ENCODE measurements at regions not wholly inside any gene's neighbourhood (a gene's known extent, or its start where the extent isn't known, plus 50 kb on each side); places are given as distances from the start of the nearest gene placed in this dataset.
"Not testable (repeated sequence)": the region's sequence is repeated elsewhere in the genome, so short reads cannot be mapped to it uniquely, and the experiment has no call there.

DNA sequence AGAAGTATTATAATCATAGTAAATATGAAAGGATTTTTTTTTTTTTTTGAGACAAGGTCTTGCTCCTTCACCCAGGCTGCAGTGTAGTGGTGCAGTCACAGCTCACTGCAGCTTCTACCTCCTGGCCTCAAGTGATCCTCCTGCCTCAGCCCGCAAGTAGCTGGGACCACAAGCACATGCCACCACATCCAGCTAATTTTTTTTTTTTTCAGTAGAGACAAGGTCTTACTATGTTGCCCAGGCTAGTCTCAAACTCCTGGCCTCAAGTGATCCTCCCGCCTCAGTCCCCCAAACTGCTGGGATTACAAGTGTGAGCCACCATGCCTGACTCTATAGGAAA, 86.2 kb upstream of the FOXN2 start:
- DNase-seq = no peak

DNA sequence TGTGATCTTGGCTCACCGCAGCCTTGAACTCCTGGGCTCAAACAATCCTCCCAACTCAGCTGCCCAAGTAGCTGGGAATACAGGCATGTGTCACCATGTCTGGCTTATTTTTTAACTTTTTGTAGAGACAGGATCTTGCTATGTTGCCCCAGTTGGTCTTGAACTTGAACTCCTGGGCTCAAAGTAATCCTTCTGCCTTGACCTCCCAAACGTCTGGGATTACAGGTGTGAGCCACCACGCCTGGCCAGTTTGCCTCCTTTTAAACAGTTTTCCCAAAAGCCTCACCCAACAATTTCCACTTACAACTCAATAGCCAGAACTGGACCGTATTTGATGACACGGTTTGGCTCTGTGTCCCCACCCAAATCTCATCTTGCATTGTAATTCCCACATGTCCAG, 85.4 kb upstream of the FOXN2 start:
- DNase-seq = no peak

DNA sequence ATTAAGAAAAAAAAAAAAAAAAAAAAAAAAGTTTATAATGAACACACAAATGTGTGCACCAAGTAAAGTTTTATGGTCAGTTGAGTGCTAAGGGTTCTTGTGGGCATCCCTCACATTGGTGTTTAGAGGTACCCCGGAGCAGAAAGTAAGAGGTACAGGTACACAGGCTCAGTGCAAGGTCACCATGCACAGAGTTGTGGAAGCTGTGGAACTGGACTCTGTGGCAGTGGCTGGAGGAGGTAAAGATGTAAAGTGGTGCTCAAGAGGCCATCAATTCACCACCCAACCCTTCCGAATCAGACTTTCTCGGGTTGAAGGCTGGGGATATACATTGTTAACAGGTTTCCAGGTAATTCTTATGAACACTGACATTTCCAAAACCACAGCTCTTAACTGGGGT, 83.6 kb upstream of the FOXN2 start:
- DNase-seq = no peak

DNA sequence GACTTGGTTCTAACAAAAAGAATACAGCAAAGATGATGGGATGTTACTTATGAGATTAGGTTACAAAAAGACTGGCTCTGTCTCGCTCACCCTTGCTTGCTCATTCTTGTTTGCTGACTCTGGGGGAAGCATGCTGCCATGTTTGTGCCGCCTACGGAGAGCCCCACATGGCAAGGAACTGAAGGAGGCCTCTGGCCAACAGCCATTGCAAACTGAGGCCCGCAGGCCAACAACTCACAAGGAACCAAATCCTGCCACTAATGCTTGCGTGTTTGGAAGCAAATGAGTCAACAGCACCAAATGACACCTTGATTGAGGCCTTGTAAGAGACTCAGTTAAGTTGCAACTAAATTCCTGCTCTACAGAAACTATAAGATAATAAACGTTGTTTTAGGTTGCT, 82.1 kb upstream of the FOXN2 start:
- no peak for DNase-seq

DNA sequence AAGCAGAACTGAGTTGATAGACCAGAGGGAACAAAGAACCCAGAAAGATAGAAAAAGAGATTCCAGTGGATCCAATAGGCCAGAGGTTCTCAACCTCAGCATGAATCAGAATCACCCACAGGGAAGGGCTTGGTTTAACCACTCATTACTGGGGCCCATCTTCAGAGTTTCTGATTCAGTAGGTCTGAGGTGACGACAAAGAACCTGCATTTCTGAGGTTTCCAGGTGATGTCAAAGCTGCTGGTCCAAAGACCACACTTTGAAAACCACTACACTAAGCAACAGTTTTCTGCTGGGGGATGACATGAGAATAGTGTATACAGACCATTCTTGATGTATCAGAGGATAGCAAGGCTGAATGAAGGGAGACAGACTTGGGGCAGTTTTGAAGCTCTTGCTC, 81.5 kb upstream of the FOXN2 start:
- DNase-seq = no peak

DNA sequence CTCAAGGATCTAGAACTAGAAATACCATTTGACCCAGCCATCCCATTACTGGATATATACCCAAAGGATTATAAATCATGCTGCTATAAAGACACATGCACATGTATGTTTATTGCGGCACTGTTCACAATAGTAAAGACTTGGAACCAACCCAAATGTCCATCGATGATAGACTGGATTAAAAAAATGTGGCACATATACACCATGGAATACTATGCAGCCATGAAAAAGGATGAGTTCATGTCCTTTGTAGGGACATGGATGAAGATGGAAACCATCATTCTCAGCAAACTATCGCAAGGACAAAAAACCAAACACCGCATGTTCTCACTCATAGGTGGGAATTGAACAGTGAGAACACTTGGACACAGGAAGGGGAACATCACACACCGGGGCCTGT, 80.7 kb upstream of the FOXN2 start:
- DNase-seq = not testable (repeated sequence)

DNA sequence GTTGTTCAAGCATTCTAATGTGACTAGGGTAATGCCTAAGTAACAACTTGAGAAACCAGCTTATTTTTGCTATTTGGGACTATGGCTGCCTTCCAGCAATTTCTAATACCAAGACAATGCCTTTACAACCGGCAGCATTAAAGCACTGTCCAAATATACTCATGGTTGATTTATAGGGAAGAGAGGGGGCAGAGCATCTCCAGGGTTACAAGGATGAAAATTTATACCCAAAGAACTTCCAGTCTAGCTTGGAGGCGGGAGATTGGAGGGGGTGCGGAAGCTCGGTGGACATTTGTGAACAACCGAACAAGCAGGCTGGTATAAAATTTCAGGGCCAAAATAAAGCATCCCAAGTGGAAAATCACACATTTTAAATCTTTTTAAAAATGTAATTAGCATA, 79.4 kb upstream of the FOXN2 start:
- no peak for DNase-seq

DNA sequence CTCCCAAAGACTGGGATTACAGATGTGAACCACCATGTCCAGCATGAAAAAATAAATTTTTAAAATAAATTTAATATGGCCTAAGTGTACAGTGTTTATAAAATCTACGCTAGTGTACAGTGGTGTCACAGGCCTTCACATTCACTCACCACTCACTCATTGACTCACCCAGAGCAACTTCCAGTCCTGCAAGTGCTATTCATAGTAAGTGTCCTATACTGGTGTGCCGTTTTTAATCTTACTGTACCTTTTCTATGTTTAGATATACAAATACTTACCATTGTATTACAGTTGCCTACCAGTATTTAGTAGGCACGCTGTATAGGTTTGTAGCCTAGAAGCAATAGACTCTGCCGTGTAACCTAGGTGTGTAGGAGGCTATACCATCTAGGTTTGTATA, 76.1 kb upstream of the FOXN2 start:
- no peak for DNase-seq

DNA sequence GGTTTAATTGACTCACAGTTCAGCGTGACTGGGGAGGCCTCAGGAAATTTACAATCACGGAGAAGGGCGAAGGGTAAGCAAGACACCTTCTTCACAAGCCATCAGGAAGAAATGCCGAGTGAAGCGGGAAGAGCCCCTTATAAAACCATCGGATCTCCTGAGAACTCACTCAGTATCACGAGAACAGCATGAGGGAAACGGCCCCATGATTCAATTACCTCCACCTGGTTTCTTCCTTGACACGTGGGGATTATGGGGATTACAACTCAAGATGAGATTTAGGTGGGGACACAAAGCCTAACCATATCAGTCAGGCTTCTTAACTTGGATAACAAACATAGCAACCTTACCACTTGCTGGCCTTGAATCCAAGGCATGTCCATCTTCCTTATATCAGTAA, 73.6 kb upstream of the FOXN2 start:
- DNase-seq = no peak

DNA sequence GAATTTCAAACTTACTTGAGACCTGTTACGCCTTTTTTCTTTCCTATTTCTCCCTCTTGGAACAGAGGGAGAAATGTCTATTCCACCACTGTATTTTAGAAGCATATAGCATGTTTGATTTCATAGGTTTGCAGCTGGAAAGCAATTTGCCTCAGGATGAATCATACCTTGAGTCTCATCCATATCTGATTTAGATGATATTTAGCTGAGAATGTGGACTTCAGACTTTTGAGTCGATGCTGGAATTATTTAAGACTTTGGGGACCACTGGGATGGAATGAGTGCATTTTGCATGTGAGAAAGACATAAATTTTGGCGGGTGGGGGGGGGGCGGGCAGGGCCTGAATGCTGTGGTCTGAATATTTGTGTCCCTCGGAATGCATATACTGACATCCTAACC, 67.3 kb upstream of the FOXN2 start:
- DNase-seq = no peak

DNA sequence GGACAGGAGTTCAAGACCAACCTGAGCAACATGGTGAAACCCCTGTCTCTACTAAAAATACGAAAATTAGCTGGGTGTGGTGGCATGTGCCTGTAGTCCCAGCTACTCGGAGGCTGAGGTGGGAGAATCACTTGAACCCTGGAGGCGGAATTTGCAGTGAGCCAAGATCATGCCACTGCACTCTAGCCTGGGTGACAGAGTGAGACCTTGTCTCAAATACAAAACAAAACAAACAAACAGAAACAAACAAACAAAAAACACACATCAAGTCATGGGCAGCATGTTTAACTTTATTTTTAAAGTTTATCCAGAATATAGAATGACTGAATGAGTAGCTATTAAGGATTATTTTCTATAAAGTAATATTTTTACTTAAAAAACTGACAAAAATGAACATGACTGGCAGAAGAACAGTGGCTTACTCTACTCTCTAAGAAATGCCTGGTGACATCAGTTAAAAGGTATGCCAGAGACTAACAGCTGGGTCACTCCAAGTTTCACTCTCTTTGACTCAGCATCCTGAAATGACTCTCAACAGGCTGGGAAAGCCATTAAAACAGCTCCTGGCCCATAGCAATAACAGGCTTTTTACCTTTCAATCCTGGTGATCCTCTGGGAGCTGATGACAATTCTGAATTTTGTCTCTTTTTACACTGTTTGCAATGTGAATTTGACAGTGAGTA, 66.1 kb upstream of the FOXN2 start:
- no peak for DNase-seq

DNA sequence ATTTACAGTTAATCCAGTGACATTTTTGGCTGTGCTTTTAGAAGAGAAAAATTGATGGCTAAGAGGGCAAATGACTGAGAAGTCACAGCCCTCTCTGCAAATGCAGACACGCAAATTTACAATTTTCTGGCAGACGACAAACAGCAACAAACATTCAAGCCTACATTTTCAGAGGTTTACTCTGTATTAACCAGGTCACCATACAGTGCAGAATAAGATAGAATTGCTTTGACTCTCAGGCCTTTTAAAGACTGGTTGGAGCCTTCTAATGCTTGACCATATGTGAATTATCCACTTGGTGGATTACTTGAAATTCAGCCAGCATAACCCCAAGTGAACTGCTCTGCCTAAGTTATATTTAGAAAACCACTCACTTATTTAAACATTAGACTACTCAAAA, 65.5 kb upstream of the FOXN2 start:
- no peak for DNase-seq

DNA sequence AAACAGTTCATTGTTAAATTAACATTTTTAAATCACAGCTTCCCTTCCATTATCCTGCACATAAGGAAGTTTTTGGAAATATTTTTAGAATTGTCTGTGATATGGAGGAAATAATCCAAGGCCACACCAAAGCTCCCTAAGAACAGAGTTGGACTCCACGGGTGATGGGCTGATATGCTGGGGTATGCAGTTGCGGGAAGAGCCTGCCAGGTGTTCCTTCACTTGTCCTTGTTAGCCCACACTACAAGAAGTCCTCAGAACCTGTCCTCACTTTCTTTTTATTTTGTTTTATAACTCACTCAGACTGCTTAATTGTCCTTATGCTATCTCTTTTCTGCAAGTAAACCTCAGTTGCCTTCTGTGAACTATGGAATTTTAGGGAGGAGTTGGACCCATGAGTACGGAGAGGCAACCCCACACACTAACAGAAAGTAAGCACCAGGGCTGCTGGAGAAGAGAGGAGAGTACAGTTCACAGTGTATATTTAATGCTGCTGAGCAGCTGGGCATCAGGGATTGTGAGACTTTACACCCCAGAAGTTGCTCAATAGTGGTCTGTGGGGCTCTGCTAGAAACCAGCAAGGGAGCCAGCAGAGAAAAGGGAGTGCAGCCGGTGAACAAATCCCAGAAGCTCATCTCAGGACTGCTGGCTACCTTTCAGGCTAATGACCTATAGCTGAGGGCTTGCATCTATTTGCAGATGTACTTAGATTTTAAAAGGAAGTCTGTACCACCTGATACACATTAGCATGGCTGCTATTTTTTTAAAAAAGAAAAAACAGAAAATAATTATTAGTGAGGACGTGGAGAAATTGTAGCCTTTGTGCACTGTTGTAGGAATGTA, 64.6 kb upstream of the FOXN2 start:
- DNase-seq = no peak

DNA sequence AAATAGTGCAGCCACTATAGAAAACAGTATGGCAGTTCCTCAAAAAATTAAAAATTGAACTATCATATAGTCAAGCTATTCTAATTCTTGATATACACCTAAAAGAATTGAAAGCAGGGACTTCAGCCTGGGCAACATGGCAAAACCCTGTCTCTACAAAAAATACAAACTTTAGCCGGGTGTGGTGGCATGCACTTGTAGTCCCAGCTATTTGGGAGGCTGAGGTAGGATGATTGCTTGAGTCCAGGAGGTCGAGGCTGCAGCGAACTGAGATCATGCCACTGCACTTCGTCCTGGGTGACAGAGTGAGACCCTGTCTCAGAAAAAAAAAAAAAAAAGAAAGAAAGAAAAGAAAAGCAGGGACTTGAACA, 64.0 kb upstream of the FOXN2 start:
- DNase-seq = no peak

DNA sequence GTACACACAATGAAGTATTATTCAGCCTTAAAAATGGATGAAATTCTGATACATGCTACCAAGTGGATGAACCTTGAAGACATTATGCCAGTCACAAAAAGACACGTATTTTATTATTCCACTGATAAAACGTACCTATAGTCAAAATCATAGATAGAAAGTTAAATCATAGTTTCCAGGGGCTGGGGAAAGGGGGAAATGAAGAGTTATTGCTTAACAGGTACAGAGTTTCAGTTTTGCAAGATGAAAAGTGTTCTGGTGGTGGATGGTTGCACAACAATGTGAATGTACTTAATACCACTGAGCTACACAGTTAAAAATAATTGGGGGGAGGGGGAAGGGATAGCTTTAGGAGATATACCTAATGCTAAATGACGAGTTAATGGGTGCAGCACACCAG, 63.5 kb upstream of the FOXN2 start:
- DNase-seq = no peak

DNA sequence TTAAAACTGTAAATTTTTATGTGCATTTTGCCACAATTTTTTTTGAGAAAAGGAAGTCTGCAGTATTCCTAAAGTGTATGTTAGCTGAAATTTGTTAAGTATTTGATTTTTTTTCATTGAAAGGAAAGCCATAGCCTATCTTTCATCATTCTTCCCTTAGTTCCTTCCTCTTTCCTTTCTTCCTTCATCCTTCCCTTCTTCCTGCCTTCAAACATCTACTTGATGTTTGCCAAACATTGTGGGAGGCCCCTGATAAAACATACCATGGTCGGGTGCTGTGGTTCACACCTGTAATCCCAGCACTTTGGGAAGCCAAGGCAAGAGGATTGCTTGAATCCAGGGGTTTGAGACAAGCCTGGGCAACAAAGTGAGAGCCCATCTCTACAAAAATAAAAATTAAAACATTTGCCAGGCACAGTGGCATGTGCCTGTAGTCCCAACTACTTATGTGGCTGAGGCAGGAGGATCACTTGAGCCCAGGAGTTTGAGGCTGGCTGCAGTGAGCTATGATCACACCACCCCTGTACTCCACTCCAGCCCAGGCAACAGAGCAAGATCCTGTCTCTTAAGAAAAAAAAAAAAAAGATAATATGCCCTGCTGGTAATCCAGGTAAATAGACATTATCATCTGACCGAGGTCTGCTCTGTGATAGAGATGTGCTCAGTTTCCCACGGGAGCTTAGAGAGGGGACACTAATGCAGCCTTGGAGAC, 62.9 kb upstream of the FOXN2 start:
- no peak for DNase-seq

DNA sequence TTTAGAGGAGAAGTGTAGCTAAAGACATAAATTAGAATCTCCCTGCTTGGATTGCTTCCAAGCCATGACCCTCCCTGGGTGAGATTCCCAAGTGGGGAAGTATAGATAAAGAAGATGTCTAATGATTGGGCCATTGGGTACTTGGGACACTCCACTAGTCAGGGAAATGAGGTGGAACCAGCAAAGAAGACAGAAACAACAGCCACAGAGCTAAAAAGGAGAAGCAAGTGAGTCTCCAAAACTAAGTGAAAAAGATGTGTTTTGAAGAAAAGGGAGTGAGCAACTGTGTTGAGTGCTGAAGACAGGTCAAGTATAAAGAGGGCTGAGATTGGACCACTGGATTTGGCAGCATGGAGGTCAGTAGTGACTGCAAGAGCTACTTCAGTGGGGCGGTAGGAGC, 61.2 kb upstream of the FOXN2 start:
- DNase-seq = no peak

DNA sequence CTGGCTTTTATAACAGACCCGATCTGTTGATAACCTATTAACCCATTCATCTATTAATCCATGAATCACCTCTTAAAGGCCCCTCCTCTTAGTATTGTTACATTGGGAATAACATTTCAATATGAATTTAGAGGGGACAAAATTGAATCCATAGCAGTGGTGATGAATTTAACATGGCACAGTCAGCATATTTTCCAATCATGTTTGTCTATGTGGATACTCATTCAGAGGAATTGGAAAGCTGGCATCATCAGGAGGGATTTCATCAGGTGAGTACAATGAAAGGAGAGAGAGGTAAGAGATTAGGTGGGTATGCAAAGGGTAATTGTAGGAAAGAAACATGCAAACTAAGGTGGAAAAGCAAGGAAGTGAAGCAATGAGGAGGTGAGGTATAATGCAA, 59.6 kb upstream of the FOXN2 start:
- no peak for DNase-seq

DNA sequence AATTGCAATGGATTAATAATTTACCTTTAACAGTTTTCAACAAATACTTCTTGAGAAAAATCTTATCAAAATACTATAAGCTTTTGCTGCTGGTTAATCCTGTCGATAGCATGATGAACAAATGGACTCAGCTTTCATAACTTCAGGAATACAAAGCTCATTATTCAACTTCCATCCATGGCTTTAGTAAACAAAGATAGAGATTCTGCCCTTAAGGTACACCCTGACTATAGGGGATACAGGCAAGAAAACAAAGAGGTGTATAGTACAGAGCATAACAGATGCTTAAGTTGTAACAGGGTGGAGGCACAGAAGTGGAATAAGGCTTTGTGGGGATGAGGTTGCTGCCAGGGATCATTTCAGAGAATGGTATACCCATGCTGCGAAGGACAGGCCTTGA, 57.0 kb upstream of the FOXN2 start:
- DNase-seq = no peak

DNA sequence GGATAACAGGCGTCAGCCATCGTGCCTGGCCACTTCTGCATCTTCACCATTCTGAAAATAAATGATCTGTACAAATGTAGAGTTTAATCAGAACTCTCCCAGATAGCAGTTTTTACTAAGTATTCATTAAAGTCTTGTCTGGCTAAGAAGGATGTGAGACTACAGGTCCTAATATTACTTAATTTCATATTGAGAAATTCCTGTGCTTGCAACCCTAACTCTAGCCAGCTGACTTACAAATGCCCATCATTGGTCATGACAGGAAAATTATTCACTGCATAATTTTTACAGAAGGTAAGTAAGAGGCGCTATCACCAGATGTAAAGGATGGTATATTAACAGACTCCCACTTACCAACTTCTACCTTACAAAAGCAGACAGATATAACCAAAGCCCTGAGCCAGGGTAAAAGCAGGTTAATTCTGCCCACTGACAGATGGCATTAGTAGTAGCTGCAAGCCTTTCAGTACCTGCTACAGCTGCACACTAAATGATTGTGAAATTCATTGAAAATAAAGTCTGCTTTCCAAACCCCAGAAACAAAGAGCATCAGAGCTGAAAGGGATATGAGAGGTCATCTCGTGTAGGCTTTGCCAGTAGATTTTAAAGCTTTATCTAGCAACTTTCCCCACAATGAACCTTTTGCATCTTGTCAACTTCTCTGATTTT, 55.9 kb upstream of the FOXN2 start:
- DNase-seq = no peak

DNA sequence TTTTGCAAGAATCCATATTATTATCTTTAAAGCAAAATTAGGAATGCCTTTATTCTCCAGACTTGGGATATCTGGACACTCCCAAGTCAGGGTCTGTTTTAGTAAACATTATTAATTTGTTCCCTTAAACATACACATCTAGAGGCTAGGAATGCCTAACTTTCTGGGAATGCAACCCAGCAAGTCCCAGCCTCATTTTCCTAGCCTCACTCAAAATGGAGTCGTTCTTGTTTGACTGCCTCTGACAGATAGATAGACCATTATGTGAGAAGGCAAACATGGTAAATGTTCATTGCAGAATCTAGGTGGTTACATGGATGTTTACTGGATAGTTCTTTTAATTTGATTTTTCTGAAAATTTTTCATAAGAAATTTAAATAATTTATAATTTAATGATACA, 54.7 kb upstream of the FOXN2 start:
- DNase-seq = no peak

DNA sequence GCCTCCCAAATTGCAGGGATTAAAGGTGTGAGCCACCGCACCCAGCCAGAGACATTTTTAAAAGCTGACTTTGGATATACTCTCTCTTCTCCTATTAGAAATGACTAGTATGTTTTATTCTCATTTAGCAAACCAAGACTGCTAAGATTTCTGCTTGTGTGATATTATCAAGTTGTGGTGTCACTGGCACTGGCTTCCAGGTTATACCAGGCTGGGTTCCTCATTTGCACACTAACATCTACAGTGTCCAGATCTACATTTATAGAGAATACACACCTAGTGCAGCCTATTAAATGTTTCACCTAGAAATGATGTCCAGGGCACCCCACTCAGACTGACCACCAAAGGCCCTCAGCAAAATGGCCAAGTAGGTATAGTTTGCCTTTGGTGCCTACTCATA, 49.9 kb upstream of the FOXN2 start:
- no peak for DNase-seq

Data from NCI-H1048 (cell line).